HT-29 (cell line): ENCODE measurements at regions not wholly inside any gene's neighbourhood (a gene's known extent, or its start where the extent isn't known, plus 50 kb on each side); places are given as distances from the start of the nearest gene placed in this dataset. TPM values are rescaled to one million over a fixed set of nuclear protein-coding genes. Genes with fewer than 3 reads are reported as not detected.
"Not testable (repeated sequence)": the region's sequence is repeated elsewhere in the genome, so short reads cannot be mapped to it uniquely, and the experiment has no call there.

Experiments used
- DNase-seq: peaks from one replicate; pipeline ENCODE4 v3.0.0-alpha.2; 2015; ENCODE audit warnings: low spot score
- small RNA-seq: library from RNA; depleted of rRNA; stranded (forward); fragments of <200 nt; gene quantifications from one replicate; pipeline ENCODE3, GENCODE V24; 2014

DNA sequence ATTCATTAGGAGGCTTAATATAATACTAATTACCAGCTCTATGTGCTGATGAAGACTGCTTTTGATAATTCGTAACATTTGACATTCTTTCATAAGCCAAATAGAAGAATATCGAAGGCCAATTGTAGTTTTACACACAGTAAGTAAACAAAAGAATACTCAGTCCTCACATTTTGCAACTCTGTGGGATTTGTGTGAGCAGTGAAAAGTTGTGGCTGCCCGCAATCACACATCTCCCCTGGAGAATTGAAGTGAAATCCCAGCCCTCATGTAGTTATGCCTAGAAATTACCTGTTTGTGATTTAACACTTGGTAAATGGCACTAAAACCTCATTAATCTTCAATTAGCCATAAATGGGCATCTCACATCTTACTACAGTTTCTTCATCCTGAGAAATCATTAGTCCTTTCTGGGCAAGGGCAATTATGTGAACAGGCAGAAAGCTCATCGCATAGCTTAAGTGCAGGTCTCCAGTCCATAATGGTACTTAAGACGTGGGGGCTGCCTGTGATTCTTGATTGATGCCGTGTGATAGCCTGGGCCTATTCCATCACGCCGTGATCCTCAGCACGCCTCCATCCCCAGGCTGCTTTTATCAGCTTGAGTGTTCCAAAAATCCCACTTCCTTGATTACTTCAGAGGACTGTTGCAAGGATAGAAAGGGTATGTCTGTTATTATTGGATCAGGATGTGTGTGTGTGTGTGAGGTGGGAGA, 97.9 kb upstream of the METTL14 start:
- no peak for DNase-seq

DNA sequence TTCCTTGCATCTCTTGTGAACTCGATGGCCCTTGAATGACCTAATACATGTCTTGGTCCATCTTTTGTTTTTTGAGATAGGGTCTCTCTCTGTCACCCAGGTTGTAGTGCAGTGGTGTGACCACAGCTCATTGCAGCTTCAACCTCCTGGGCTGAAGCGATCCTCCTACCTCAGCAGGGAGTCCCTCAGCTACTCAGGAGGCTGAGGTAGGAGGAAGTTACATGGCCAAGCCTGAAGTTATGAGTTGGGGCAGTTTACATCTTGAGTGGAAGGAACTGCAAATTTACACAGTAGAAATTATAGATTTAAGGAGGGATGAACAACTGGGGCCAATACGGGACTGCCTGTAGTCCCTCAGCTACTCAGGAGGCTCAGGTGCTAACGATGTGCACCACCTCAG, 97.2 kb upstream of the METTL14 start:
- DNase-seq = no peak

DNA sequence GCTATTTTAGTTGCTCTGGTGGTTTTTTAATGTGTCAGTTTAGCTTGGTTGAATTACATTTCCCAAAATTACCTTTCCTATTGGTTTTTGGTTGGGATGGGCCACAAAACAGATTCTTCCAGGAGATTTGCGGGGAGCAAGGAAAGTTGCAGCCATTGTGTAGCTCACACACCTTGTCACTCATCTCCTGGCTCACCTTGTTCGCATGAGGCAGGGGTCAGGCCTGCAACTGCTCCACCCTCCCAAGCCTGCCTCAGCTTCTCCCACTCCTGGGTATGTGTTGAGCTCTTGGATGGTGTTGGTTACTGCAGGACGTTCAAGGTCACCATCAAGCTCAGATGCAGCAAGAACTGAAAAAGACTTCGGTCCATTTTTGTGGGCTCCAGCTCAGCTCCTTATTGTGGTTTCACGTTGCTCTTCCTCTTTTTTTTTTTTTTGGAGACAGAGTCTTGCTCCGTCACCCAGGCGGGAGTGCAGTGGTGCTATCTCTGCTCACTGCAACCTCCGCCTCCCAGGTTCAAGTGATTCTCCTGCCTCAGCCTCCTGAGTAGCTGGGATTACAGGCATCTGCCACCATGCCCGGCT, 95.6 kb upstream of the METTL14 start:
- DNase-seq = no peak

DNA sequence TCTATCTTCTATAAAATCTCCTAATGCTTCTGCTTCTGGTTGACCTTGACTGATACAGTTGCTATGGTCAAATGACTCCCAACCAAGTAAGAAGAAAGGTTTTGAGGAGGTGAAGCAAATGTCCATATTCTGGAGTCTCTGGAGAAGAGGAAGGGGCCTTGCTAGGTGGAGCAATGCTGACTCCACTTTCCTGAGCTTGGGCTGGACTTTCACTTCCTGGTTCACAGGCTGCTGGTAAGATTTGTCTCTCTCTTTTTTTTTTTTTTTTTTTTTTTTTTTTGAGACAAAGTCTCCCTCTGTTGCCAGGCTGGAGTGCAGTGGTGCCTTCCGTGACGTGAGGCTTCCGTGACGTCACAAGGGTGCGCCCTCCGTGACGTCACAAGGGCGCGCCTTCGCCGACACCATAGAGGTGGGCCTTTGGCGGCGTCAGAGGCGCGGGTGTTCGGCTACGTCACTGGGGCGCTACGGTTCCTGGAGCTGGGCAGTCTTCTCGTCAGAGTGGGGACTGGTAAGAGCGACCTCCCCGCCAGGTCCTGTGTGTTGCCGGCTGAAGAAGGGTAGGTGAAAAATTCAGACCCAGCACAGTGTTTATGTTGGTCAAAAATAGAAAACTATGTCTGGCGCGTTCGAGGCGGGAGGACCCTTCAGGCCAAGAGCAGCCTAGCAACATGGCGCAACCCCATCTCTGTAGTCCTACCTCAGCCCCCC, 93.7 kb upstream of the METTL14 start:
- DNase-seq = peak; percentile 96

DNA sequence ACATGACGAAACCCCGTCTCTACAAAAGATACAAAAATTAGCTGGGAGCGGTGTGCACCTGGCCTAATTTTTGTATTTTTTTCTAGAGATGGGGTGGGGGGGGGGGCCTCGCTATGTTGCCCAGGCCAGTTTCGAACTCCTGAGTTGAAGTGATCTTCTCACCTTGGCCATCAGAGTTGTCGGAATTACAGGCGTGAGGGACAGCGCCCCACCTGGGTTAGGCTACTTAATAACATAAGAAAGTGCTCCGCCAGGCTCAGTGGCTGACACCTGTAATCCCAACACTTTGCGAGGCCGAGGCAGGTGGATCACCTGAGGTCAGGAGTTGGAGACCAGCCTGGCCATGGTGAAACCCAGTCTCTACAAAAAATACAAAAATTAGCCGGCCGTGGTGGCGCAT, 92.9 kb upstream of the METTL14 start:
- not testable (repeated sequence) for DNase-seq

DNA sequence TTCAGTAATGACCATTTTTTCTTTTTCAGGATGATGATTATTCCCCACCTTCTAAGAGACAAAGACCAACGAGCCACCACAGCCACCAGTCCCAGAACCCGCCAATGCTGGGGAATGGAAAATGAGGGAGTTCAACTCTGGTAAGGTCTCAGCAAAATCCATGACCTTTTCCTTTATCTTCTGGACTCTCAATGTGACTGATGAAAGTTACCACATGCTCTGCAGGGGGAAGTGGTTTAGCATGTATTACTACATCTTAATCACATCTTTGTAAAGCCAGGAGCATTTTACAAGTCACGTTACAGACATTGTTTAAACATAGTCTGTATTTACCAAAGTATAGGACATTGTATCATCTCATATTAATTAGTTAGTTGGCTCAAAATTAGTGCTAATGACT, 89.3 kb upstream of the METTL14 start:
- not testable (repeated sequence) for DNase-seq

DNA sequence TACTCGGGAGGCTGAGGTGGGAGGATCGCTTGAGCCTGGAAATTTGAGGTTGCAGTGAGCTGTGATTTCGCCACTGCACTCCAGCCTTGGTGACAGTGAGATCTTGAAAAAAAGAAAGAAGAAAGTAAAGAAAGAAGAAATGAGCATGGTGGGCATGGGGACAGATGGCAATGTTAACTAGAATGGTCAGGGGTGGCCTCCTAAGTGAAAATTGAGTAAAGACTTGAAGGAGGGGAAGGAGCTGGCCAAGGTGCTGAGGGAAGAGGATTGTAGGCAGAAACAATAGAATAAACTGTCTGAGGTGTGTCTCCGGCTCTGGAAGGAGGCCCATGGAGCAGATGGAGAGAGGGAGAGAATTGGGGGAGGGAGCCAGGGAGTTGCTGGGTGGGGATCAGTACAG, 60.1 kb upstream of the METTL14 start:
- DNase-seq = not testable (repeated sequence)

DNA sequence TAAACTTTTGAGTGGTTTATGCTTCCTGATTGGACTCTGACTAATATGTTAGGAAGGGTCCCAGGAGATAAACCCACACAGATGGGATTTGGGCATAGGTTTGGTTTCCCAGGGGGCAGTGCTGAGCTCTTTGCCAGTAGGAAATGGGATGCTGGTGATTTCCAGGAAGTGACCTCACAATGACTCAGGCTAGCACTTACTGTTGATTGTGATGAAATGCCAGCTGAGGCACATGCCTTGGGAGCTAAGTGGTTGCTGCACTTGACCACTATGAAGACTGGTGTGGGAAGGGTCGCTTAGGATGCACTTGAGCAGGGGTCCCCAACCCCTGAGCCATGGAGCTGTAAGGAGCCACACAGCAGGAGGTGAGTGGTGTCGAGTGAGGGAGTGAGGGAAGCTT, 55.5 kb upstream of the METTL14 start:
- DNase-seq = peak; percentile 1

DNA sequence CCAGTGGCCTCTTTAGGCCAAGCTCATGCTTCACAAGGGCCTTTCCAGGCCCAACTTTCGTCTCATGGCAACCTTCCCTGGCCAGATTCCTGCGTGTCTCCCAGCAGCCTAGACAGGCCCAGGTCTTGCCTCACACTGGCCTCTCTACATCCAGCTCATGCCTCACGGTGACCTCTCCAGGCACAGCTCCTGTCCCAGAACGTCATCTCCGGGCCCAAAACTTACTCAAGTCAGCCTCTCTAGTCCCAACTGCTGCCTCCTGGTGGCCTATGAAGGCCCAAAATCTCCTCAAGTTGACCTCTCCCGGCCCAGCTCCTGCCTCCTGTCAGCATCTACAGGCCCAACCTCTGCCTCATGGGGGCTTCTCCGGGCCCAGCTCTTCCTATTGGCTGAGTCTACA, 54.3 kb upstream of the METTL14 start:
- not testable (repeated sequence) for DNase-seq

DNA sequence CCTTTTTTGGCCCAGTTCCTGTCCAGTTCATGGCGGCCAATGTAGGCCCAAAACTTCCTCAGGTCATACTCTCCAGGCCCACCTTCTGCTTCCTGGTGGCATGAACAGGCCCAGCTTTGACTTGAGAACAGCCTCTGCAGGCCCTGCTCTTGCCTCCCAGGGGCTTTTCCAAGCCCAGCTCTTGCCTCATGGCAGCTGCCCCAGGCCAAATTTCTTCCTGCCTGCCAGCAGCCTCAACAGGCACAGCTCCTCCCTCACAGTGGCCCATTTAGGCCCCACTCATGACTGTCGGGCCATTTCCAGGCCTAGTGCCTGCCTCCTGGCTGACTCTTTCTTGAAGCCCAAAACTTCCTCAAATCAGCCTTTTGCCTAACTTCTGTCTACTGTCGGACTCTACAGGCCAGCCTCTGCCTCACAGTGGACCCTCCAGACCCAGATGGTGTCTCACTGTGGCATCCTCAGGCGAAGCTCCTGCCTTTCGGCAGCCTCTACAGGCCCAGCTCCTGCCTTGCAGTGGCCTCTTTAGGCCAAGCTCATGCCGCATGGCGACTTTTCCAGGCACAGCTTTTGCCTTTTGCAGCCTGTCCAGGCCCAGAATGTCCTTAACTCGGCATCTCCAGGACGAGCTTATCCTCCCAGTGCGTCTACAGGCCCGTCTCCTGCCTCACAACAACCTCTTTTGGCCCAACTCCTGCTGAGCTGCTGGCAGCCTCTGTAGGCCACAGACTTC, 53.7 kb upstream of the METTL14 start:
- not testable (repeated sequence) for DNase-seq

DNA sequence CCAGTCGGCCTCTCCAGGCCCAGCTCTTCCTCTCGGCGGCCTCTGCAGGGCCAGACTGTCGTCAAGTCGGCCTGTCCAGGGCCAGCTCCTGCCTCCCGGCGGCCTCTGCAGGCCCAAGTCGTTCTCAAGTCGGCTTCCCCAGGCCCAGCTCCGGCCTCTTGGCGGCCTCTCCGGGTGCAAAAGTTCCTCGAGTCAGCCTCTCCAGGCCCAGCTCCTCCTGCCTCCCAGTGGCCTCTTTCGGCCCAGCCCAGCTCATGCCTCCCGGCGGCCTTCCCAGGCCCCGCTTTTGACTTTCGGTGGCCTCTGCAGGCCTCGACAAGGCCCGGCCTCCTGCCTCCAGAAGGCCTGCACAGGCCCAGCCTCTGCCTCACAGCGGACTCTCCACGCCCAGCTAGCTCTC, 51.7 kb upstream of the METTL14 start:
- not testable (repeated sequence) for DNase-seq

DNA sequence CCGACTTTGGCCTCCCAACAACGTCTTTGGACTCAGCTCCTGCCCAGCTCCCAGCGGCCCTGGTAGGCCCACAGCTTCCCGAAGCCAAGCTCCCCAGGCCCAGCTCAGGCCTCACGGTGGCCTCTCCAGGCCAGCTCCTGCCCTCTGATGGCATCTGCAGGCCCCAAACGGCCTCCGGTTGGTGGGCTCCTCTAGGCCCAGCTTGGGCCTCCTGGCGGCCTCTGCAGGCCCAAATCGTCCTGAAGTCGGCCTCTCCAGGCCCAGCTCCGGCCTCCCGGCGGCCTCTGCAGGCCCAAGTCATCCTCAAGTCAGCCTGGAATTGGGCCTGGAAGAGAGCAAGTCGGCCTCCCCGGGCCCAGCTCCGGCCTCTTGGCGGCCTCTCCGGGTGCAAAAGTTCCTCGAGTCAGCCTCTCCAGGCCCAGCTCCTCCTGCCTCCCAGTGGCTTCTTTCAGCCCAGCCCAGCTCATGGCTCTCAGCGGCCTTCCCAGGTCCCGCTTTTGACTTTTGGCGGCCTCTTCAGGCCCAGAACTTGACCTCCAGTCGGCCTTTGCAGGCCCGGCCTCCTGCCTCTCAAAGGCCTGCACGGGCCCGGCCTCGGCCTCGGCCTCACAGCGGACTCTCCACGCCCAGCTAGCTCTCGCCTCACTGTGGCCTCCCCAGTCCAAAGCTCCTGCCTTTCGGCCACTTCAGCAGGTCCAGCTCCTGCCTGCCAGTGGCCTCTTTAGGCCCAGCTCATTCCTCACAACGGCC, 50.9 kb upstream of the METTL14 start:
- DNase-seq = not testable (repeated sequence)

Small RNA genes in the stretch of these regions (small RNA-seq; reads per million reads assigned to genes)
- not detected for gene AC092670.1
- gene RNU6-1054P = not detected
